ENCODE measurements at regions not wholly inside any gene's neighbourhood (a gene's known extent, or its start where the extent isn't known, plus 50 kb on each side); places are given as distances from the start of the nearest gene placed in this dataset.

DNA sequence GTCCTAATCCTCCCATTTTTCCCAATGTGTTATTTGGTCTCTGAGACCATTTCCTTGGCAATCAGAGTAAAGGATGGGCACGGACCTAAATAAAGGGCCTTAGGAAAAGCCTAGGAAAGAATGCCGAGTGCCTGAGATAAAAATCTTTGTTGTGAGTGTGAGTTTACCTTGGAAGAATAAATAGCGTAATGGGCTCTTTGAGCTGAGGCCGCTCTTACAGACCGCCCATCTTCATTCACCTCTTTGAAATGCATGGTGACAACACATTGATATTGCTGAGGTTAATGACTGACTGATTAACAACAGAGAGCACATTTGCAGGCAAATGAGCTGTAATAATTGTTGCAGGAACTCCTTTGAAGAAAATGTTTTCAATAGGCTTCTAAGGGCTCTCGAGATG, 1967.1 kb upstream of the WWC1 start:
- H3K27ac ChIP-seq (ENCODE audit: low read length): no peak overlapping the region
- no peaks in the 10 kb centered on the region for H3K27me3 ChIP-seq (ENCODE audit: control insufficient read depth, insufficient read depth, low read length)
- DNase-seq: no peak
- H3K4me1 ChIP-seq (ENCODE audit: control insufficient read depth, insufficient read depth, low read length): no peaks in the 10 kb centered on the region
- H3K4me3 ChIP-seq (ENCODE audit: low read length): no peak overlapping the region
- H3K9me3 ChIP-seq (ENCODE audit: control insufficient read depth, low read depth, low read length): peaks cover 2% of the 10 kb centered on the region
- no peaks in the 10 kb centered on the region for H3K36me3 ChIP-seq (ENCODE audit: control insufficient read depth, insufficient read depth, low read length)
- WGBS (ENCODE audit: insufficient coverage, low lambda C conversion rate): 25% methylated on average over 1 of the region's 6 CpGs

DNA sequence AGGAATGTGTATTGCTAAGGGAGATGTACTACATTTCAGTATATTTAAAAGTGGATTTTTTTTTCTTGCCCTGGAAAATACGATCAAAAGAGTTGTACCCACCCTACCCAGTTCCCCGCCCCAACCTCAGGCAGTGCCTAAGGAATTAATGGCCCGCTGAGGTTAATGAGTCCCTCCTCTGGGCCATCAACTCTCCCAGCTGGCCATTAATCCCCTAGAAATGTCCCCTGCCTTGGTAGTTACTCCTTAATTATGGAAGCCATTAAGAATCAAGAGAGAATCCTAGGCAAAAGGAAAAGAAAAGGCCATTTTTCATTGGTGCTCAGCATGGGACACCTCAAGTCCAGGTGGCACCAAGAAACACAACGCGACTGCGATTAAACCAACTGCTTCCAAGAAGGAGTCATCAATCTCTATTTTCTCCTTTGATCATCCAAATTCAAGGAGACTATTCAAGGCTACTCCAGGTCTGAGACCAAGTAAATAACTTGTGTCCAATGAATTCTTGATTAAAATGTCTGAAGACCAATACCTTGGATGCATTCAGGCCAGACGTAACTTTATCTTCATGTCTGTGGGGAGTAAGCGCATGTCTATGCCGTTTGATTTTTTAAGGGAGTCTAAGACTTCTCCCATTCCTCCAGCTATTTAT, 1962.2 kb upstream of the WWC1 start:
- H3K27ac ChIP-seq (ENCODE audit: low read length): no peak overlapping the region
- H3K9me3 ChIP-seq (ENCODE audit: control insufficient read depth, low read depth, low read length): peaks cover 2% of the 10 kb centered on the region
- 100% methylated on average over 2 of the region's 9 CpGs for WGBS (ENCODE audit: insufficient coverage, low lambda C conversion rate)
- no peaks in the 10 kb centered on the region for H3K36me3 ChIP-seq (ENCODE audit: control insufficient read depth, insufficient read depth, low read length)
- peaks cover 10% of the 10 kb centered on the region for H3K4me1 ChIP-seq (ENCODE audit: control insufficient read depth, insufficient read depth, low read length)
- DNase-seq: no peak
- H3K4me3 ChIP-seq (ENCODE audit: low read length): no peak overlapping the region
- H3K27me3 ChIP-seq (ENCODE audit: control insufficient read depth, insufficient read depth, low read length): no peaks in the 10 kb centered on the region

DNA sequence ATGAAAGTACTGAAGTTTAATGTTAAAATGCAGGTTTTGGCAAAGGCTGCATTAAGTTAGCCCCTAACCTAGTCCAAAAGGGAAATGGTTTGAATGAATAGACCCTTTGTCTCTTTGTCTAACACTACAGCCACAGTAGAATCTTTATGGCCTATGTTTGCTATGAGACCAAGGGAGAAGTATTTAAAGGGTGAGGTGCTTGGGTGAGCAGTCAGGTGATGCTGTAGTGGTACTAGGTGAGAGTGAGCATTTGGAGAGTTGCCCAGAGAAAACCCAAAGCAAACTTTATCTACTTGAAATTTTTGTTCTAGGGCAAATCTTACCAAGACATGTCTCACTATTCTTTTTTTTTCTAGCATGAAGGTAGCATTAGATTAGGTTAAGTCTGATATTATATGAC, 1961.4 kb upstream of the WWC1 start:
- Histone ChIP-seq H3K36me3 (ENCODE audit: control insufficient read depth, insufficient read depth, low read length) (no peaks in the 10 kb centered on the region), H3K27ac (ENCODE audit: low read length) (no peak overlapping the region), H3K4me1 (ENCODE audit: control insufficient read depth, insufficient read depth, low read length) (peaks cover 10% of the 10 kb centered on the region), H3K27me3 (ENCODE audit: control insufficient read depth, insufficient read depth, low read length) (no peaks in the 10 kb centered on the region), H3K4me3 (ENCODE audit: low read length) (no peak overlapping the region), H3K9me3 (ENCODE audit: control insufficient read depth, low read depth, low read length) (peaks cover 2% of the 10 kb centered on the region)
- peak; percentile 4 to 60 for DNase-seq

DNA sequence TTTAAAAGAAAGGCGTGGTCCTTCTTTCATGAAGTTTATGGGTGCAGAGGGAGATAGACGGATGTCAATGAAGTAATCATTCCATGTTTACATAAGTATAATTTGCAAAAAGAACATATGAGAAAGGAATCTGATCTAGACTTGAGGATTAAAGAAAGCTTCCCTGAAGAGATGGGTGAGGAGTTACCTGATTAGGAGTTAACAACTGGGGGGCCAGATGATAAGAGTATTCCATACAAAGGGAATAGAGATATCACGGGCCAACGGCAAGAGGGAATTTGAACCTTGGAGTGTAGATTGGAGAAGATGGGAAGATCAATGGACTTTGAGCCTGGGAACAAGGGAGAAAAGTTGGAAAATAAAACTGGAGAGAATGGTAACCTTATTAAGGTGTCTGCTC, 1959.9 kb upstream of the WWC1 start:
- H3K27ac ChIP-seq (ENCODE audit: low read length): no peak overlapping the region
- WGBS (ENCODE audit: insufficient coverage, low lambda C conversion rate): 35% methylated on average over 2 of the region's 4 CpGs

DNA sequence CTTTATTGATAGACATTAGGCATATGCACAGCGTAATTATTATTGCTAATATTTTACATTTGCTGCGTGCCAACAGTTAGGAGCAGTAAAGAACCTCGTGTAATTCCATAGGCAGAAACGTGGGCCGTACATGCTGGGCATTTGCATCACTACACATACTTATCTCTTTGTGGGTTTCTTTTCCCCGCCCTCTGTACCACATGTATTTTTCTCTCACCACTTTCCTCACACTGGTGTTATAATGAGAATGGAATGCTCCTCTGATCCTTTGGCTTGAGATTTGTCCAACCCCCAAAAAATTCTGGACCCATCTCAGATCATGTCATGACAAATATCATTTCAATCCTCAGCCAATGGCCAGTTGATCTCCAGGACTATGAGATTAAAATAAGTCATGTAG, 1952.6 kb upstream of the WWC1 start:
- no peaks in the 10 kb centered on the region for H3K4me1 ChIP-seq (ENCODE audit: control insufficient read depth, insufficient read depth, low read length)
- no peak overlapping the region for H3K27ac ChIP-seq (ENCODE audit: low read length)
- no peaks in the 10 kb centered on the region for H3K9me3 ChIP-seq (ENCODE audit: control insufficient read depth, low read depth, low read length)
- no peaks in the 10 kb centered on the region for H3K36me3 ChIP-seq (ENCODE audit: control insufficient read depth, insufficient read depth, low read length)
- no peak overlapping the region for H3K4me3 ChIP-seq (ENCODE audit: low read length)
- no peak for DNase-seq
- WGBS (ENCODE audit: insufficient coverage, low lambda C conversion rate): no CpG with 5 or more reads among the region's 6 CpGs
- H3K27me3 ChIP-seq (ENCODE audit: control insufficient read depth, insufficient read depth, low read length): no peaks in the 10 kb centered on the region

More for the DNA sequence above, 1959.9 kb upstream of the WWC1 start:
- no peaks in the 10 kb centered on the region for H3K27me3 ChIP-seq (ENCODE audit: control insufficient read depth, insufficient read depth, low read length)
- peaks cover 10% of the 10 kb centered on the region for H3K4me1 ChIP-seq (ENCODE audit: control insufficient read depth, insufficient read depth, low read length)
- peak; percentile 22 to 68 for DNase-seq
- H3K36me3 ChIP-seq (ENCODE audit: control insufficient read depth, insufficient read depth, low read length): no peaks in the 10 kb centered on the region
- H3K4me3 ChIP-seq (ENCODE audit: low read length): no peak overlapping the region
- no peaks in the 10 kb centered on the region for H3K9me3 ChIP-seq (ENCODE audit: control insufficient read depth, low read depth, low read length)

DNA sequence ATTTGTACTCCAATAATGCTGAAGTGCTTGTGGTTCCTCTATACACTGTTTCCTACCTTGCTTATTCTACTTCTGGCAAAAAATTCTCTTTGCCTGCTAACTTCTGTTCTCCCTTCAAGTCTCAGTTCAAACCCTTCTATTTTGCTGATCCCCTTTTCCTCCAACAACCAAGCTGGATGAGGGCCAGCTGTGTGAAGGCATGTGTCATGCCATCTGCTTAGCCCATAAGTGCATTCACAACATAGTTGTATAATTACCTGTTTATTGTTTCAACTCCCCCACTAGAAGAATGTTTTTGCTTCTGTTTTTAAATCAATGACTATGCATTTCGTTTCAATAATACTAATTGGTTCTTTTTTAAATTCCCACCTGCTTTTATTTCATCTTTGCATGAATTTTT, 1951.4 kb upstream of the WWC1 start:
- no peaks in the 10 kb centered on the region for H3K9me3 ChIP-seq (ENCODE audit: control insufficient read depth, low read depth, low read length)
- no peak overlapping the region for H3K4me3 ChIP-seq (ENCODE audit: low read length)
- no peaks in the 10 kb centered on the region for H3K4me1 ChIP-seq (ENCODE audit: control insufficient read depth, insufficient read depth, low read length)
- no peak for DNase-seq
- no peaks in the 10 kb centered on the region for H3K36me3 ChIP-seq (ENCODE audit: control insufficient read depth, insufficient read depth, low read length)
- no peak overlapping the region for H3K27ac ChIP-seq (ENCODE audit: low read length)
- WGBS (ENCODE audit: insufficient coverage, low lambda C conversion rate): no CpG with 5 or more reads among the region's 1 CpG
- H3K27me3 ChIP-seq (ENCODE audit: control insufficient read depth, insufficient read depth, low read length): no peaks in the 10 kb centered on the region

DNA sequence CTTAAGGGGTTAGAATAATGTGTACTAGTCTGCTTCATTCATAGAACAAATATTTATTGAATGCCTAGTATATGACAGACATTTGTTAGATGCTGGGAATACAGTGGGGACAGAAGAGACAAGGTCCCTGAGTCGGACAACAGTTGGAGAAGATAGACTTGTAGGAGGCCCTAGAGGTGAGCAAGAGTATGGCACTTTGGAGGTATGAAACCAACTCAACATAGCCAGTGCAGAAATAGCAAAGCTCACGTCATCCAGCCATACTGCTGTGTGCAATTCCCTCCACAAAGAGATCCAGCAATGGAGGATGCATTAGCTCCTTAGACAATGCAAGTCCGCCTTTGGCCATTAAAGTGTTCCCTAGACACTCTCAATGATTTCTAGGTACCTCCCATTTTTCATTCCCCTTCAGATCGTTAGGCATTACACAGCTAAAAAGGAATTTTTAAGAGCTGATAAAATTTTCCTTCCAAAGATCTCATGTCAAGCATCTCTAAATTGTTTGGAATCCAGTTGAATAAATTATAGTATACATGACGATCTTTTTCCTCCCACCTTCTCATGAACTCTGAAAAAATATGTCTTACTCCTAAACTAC, 1949.6 kb upstream of the WWC1 start:
- no peaks in the 10 kb centered on the region for H3K27me3 ChIP-seq (ENCODE audit: control insufficient read depth, insufficient read depth, low read length)
- H3K9me3 ChIP-seq (ENCODE audit: control insufficient read depth, low read depth, low read length): no peaks in the 10 kb centered on the region
- H3K4me1 ChIP-seq (ENCODE audit: control insufficient read depth, insufficient read depth, low read length): no peaks in the 10 kb centered on the region
- 83% methylated on average over 3 of the region's 5 CpGs for WGBS (ENCODE audit: insufficient coverage, low lambda C conversion rate)
- H3K4me3 ChIP-seq (ENCODE audit: low read length): no peak overlapping the region
- no peaks in the 10 kb centered on the region for H3K36me3 ChIP-seq (ENCODE audit: control insufficient read depth, insufficient read depth, low read length)
- DNase-seq: no peak
- H3K27ac ChIP-seq (ENCODE audit: low read length): no peak overlapping the region

DNA sequence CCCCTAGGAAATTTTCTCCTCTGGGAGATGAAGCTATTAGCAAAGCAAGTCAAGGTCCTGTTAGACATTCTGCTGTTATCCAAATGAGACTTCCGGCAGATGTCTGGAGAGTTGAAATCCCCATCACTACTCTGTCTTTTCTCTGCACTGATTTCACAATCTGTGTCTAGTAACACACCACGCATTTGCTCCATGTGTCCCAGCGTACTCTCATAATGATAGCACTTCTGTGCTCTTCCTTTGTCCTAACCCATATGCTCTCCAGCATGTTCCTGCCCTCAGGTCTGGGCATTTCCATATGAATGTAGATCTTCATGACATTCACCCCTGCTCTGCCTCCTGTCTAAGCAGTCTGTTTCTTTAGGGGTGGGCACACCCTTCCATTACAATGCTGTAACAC, 1949.0 kb upstream of the WWC1 start:
- Histone ChIP-seq H3K27ac (ENCODE audit: low read length) (no peak overlapping the region), H3K9me3 (ENCODE audit: control insufficient read depth, low read depth, low read length) (no peaks in the 10 kb centered on the region), H3K4me3 (ENCODE audit: low read length) (no peak overlapping the region), H3K27me3 (ENCODE audit: control insufficient read depth, insufficient read depth, low read length) (no peaks in the 10 kb centered on the region), H3K36me3 (ENCODE audit: control insufficient read depth, insufficient read depth, low read length) (no peaks in the 10 kb centered on the region), H3K4me1 (ENCODE audit: control insufficient read depth, insufficient read depth, low read length) (no peaks in the 10 kb centered on the region)
- no peak for DNase-seq
- WGBS (ENCODE audit: insufficient coverage, low lambda C conversion rate): 80% methylated on average over 1 of the region's 3 CpGs

DNA sequence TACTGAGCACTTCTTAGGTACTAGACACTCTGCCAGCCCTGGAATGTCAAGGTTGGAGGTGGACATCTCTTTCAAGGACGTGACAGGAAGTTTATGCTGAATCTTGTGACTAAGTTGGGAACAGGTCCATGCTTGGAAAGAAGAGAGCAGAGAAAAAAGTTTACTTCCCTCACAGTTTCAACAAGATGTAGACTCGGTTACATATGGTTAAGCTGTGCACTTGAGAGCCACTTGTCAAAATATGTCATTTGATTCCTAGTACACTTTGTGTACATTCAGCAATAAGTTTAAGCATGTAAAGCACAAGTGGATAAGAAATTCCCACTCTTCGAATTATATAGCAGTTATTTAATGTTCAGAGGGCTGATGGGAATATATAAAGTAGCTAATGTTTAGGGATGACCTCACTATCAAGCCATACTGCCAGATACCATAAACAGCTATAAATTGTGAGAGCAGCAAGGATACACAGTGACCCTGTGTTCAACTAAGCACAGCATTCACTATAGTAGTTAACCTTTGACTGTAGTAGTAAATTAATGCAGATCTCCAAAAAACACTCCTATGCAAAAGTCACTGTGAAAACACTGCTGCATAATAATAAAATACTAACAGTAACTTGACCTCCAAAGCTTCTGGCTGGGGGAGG, 1944.6 kb upstream of the WWC1 start:
- WGBS (ENCODE audit: insufficient coverage, low lambda C conversion rate): no CpG with 5 or more reads among the region's 3 CpGs
- peak in 1 of 2 donors; percentile 19 for DNase-seq
- no peaks in the 10 kb centered on the region for H3K27me3 ChIP-seq (ENCODE audit: control insufficient read depth, insufficient read depth, low read length)
- H3K36me3 ChIP-seq (ENCODE audit: control insufficient read depth, insufficient read depth, low read length): no peaks in the 10 kb centered on the region
- no peaks in the 10 kb centered on the region for H3K9me3 ChIP-seq (ENCODE audit: control insufficient read depth, low read depth, low read length)
- no peak overlapping the region for H3K27ac ChIP-seq (ENCODE audit: low read length)
- H3K4me1 ChIP-seq (ENCODE audit: control insufficient read depth, insufficient read depth, low read length): no peaks in the 10 kb centered on the region
- H3K4me3 ChIP-seq (ENCODE audit: low read length): no peak overlapping the region

DNA sequence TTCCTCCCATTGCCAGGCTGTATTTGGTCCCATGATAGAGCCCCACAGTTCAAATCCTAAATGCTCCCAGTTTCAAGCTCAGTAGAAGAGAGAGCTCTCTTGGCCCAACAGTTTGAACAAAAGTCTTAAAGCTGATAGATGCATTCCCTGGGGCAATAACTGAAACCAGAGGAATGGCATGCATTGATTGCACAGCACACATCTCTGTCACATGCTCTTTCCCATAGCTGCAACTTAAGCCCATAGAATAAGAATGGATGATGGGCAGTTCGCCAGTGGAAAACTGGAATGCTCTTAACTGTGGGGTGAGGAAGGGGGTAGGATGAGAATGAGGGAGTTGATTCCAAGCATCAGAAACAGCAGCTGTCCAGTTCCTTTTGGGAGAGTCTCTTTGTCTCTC, 1942.4 kb upstream of the WWC1 start:
- no CpG with 5 or more reads among the region's 1 CpG for WGBS (ENCODE audit: insufficient coverage, low lambda C conversion rate)
- Histone ChIP-seq H3K9me3 (ENCODE audit: control insufficient read depth, low read depth, low read length) (no peaks in the 10 kb centered on the region), H3K36me3 (ENCODE audit: control insufficient read depth, insufficient read depth, low read length) (no peaks in the 10 kb centered on the region), H3K4me1 (ENCODE audit: control insufficient read depth, insufficient read depth, low read length) (no peaks in the 10 kb centered on the region), H3K27ac (ENCODE audit: low read length) (no peak overlapping the region), H3K27me3 (ENCODE audit: control insufficient read depth, insufficient read depth, low read length) (no peaks in the 10 kb centered on the region), H3K4me3 (ENCODE audit: low read length) (no peak overlapping the region)
- DNase-seq: no peak

DNA sequence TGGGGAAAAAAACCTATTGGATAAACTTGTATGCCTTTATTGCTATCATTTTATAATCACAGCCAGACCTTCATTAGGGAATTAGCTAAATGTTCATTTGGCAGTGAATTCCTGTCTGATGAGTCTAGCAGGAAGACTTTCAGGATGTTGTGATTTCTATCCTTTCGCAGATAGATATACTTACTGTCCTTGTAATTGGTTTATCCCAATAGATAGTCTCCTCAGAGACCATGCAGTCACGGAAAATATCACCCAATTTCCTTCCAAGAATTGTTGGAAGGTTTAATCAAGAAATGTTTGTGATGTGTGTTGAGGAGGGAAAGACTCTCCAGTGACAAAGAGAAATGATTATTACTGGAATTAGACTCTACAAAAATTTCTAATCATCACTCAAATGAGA, 1937.9 kb upstream of the WWC1 start:
- Histone ChIP-seq H3K27ac (ENCODE audit: low read length) (no peak overlapping the region), H3K27me3 (ENCODE audit: control insufficient read depth, insufficient read depth, low read length) (no peaks in the 10 kb centered on the region), H3K4me3 (ENCODE audit: low read length) (no peak overlapping the region), H3K9me3 (ENCODE audit: control insufficient read depth, low read depth, low read length) (no peaks in the 10 kb centered on the region), H3K4me1 (ENCODE audit: control insufficient read depth, insufficient read depth, low read length) (no peaks in the 10 kb centered on the region), H3K36me3 (ENCODE audit: control insufficient read depth, insufficient read depth, low read length) (no peaks in the 10 kb centered on the region)
- no peak for DNase-seq
- WGBS (ENCODE audit: insufficient coverage, low lambda C conversion rate): no CpG with 5 or more reads among the region's 2 CpGs
